Stimulated activated CD8-positive, alpha-beta memory T cell treated with anti-CD3 and anti-CD28 coated beads, Interleukin-7, amount 100 ng/mL, for 4 hours (primary cell): ENCODE measurements at regions not wholly inside any gene's neighbourhood (a gene's known extent, or its start where the extent isn't known, plus 50 kb on each side); places are given as distances from the start of the nearest gene placed in this dataset.
"Not testable (repeated sequence)": the region's sequence is repeated elsewhere in the genome, so short reads cannot be mapped to it uniquely, and the experiment has no call there.

Source experiments
- DNase-seq, 2 donors: peaks; one replicate each; pipeline ENCODE4 v3.0.0-alpha.2; 2020; ENCODE audit warnings: low read depth in 2 of 2

- DNase-seq, result no peak
These were observed 328.0 kb upstream of the MDFIC2 start for GRCh38 chr3:70640481-70640880.

DNA sequence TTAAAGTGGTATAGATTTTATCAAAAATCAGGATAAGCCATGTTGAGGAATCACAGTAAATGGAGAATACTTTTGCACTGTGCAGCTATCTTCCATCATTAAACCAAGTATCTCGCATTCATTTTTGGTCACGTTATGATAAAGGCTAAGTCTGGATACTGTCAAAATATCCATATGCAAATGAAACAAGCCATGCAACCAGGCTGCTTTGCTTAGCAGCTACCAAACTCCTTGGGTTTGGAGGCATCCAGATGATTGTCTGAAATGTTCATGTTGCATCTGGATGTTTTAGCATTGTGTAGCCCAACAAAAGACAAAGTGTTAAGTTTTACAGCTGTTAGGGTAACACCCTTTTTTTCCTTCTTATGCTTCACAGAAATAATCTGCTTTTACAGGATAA is 322.9 kb upstream of the MDFIC2 start:
- no peak for DNase-seq

DNA sequence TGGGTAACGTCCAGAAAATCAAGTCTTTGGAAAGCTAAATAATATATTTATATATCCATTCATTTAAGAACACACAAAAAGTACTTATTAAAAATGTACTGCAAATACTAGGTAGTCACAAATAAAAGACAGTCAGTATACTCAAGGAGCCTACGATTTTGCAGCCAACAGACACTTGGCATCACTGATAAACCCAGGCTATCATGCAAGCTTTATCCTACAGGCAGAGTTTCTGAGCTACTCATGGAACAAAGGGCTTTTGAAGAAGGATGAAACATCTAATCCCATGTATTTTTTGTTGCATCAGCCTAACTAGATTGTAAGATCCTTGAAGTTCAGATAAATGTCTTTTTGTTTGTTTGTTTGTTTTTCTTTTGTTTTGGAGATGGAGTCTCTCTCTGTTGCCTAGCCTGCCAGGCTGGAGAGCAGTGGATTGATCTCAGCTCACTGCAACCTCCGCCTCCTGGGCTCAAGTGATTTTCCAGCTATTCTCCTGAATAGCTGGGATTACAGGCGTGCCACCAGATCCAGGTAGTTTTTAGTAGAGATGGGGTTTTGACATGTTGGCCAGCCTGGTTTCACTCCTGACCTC is 319.4 kb upstream of the MDFIC2 start:
- DNase-seq, result no peak

- no peak for DNase-seq
These were observed 309.0 kb upstream of the MDFIC2 start for GRCh38 chr3:70621451-70621850.

DNA sequence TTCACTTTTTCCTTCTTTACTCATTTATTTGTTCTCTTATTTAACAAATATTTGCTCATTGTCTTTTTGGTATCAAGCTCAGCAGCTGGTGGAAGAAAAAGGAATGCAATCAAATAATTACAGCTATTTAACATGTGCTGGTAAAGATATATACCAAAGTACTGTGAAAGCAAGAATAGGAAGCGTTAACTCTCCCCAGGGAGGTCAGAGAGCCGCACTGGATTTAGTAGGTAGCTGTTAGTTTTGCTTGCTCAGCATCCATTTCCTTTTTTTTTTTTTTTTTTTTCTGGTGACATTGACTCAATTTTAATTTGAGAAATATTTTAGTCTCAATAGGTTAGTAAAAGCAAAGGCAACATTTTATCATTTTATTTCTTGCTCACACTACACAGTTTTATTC is 308.5 kb upstream of the MDFIC2 start:
- no peak for DNase-seq

- no peak for DNase-seq
These were observed 307.9 kb upstream of the MDFIC2 start for GRCh38 chr3:70620367-70620766.

DNA sequence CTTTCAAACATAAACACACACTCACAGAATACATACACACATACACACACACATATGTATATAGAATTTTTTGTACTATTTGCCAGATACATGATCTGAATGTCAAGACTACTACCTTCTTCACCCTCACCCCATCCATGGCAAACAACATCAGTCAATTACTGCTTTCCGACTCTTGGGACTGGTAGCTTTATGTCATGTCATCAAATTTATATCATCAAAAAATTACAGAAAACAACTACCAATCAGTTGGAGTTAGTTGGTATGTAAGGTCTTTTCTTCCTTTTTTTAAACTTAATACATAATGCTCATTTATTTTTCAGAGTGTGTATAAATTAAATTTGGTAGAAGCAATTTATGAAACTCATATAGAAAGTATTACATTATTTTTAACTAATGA is 305.7 kb upstream of the MDFIC2 start:
- no peak for DNase-seq

DNA sequence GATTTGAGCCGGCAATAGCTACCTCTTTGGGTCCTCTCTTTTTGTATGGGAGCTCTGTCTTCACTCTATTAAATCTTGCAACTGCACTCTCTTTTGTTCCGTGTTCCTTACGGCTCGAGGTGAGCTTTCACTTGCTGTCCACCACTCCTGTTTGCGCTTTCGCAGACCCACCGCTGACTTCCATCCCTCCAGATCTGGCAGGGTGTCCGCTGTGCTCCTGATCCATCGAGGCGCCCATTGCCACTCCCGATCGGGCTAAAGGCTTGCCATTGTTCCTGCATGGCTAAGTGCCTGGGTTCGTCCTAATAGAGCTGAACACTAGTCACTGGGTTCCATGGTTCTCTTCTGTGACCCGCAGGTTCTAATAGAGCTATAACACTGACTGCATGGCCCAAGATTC is 304.9 kb upstream of the MDFIC2 start:
- not testable (repeated sequence) for DNase-seq

- no peak for DNase-seq
These were observed 302.8 kb upstream of the MDFIC2 start for GRCh38 chr3:70615286-70615685.

DNA sequence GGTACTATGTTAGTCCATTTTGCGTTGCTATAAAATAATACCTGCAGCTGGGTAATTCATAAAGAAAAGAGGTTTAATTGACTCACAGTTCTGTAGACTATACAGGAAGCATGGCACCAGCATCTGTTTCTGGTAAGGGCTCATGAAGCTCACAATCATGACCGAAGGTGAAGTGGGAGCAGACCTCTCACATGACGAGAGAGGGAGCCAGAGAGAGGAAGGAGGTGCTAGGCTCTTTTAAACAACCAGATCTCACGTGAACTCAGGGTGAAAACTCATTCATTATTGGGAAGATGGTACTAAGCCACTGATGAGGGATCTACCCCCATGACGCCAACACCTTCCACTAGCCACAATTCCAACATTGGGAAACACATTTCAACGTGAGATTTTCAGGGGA is 301.7 kb upstream of the MDFIC2 start:
- no peak for DNase-seq

DNA sequence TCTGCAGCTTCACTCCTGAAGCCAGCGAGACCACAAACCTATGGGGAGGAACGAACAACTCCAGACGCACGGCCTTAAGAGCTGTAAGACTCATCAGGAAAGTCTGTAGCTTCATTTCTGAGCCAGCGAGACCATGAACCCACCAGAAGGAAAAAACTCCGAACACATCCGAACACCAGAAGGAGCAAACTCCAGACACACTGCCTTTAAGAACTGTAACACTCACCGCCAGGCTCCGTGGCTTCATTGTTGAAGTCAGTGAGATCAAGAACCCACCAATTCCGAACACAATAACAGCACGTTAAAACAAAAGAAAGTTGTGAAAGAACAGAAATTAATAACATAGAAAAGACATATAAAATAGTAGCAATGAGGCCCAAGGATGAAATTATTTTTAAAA is 300.5 kb upstream of the MDFIC2 start:
- DNase-seq, result no peak

GRCh38 chr3:70611667-70612277 is 299.3 kb upstream of the MDFIC2 start:
- DNase-seq, result not testable (repeated sequence)

DNA sequence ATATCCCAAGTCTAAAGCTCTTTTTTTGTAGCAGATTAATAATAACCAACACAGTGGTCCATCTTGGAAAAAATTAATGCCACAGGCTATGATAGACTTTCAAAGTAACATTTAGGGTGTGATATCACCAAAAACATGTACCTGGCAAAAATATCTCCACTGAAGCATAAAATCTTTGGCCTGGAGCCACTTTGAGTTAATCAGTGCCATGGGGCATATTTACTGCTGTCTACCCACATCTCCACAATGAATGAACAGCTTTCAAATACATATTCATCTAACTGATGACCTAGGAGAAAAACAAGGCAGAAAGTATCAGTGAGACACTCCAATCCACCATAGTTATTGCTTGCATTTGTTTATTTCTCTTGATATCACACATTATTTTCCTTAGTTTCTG is 296.0 kb upstream of the MDFIC2 start:
- DNase-seq, result no peak

- DNase-seq, result no peak
These were observed 295.0 kb upstream of the MDFIC2 start for GRCh38 chr3:70607469-70607868.

- no peak for DNase-seq
These were observed 293.6 kb upstream of the MDFIC2 start for GRCh38 chr3:70606018-70606417.

DNA sequence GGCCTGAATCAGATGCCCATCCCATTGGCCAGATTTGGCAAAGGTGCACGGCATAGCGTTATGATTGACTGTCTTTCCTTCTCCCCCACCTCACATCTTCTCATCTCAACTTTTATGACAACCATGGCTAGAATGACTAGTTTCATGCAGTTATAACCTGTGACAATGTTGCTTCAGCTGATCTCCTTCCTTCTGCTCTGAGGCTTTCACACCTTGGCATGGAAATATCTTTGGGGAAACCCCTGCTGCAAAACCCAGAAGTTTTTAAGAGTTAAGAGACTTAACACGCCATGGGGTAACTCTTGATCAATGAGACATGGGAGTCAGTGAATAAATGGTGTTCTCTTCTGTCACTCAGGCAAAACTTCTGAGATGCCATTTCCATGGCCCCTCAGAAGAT is 290.7 kb upstream of the MDFIC2 start:
- no peak for DNase-seq

- no peak for DNase-seq
These were observed 284.9 kb upstream of the MDFIC2 start for GRCh38 chr3:70597312-70597711.

DNA sequence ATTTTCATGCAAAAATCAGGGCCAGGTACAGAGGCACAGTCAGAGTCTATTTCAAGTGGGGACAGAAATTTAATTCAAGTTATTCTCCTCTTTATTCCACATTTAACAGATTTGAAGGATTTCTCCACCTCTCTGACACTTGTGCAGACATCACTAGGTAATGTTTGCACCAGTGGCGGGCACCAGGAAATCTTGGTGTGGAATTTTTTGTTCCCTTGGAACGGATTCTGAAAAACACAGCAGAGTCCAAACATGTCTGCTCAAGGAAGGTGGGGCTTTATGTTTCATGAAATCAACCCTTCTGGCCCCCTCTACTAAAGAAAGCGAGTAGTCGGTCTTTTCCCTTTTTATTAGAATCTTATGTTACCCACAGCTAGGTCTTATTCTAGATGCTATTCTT is 271.2 kb upstream of the MDFIC2 start:
- DNase-seq, result no peak

DNA sequence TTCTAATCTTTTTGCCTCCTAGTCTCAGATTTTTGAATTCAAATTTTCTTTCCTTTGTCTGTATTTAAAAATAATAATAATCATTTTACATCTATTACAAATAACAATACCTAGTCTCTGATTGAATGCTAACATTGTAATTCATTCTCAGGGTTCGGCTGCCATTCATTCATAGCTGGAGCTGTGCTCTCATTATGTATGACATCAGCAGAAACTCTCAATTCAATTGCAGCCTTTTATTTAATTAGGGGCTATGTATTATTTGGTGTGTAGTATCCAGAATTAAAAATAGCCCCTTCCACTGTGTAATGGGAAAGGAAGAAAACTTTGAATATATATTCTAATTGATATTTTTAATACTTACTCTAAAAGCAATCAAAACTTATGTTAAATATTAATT is 270.4 kb upstream of the MDFIC2 start:
- no peak for DNase-seq

DNA sequence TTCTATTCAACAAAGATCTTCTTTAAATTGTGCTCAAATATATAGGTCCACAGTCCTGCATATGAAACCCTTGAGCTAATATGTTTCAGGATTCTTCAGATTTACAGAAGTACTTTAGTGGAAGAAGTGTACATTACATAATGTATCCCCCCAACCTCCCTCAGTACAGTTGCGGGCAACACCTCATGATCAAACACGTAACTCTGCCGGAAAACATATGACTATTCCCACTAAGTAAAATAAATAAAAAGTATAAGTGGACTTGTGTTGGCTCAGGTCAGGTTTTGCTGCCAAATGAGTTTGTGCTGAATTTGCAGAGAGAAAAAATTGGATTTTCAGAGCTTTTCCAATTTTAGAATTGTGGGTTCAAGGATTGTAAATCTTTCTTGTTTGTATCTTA is 267.6 kb upstream of the MDFIC2 start:
- no peak for DNase-seq

GRCh38 chr3:70571696-70572095 is 259.3 kb upstream of the MDFIC2 start:
- no peak for DNase-seq

GRCh38 chr3:70570584-70570983 is 258.1 kb upstream of the MDFIC2 start:
- DNase-seq, result no peak

DNA sequence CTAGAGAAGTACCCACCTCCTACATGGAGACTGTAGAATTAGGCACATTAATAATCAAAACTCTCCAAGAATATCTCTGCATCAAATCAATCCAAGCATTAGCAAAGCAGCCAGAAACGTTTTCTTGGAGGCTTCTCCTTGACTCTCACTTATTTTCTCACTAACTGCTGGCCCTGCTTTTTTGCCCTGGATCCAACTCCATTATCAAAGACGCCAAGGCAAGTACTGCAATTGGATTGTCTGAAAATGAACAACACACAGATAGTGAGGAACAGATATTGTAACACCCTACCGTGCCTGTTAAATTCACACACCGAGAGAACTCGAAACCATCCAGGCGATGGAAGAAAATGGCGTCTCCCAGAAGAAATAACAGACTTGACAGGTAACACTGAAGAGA is 256.2 kb upstream of the MDFIC2 start:
- DNase-seq, result no peak

DNA sequence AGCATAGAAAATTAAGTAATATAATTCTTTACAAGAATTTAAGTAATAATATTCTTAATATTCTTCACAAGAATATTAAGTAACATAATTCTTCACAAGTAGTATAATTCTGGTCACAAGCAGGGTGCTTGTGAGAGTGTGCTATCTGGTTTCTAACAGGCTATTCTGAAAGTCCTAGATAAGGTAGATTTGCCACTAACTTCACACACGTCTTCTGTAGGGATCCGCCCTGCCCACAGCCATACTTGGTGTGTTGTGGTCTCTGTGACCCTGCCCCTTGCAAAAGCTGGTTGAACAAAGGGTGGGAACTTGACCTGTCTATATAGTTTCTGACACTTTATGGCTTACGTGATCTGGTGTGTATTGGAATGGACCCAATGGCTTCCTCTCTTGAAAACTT is 253.4 kb upstream of the MDFIC2 start:
- no peak for DNase-seq
